ENCODE measurements at regions not wholly inside any gene's neighbourhood (a gene's known extent, or its start where the extent isn't known, plus 50 kb on each side); places are given as distances from the start of the nearest gene placed in this dataset.

DNA sequence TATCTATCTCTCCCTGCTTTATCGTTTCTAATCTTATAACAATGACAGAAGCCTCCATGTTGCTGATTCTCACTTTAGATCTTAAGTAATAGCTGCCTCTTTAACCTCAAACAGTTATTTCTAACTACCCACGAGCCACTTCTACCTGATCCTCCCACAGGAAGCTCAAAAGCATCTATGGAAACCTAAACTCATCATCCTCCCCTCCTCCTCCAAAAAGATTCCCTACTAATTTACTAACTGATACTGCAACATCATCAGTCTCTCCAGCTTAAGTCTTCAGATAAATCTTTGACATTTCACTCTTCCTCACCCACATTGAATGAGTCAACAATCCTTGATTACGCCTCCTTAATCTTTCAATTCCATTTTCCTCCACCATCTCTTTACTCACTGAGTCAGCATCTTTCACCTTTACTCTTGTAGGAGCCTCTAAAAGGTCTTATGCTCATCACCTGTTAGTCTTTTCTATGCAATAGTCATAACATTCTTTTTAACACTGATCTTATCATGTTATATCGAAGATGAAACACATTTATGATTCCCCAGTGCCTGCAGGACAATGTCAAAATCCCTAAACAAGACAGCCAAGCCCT, 526.7 kb upstream of the CDH4 start:
- no peak for DNase-seq

DNA sequence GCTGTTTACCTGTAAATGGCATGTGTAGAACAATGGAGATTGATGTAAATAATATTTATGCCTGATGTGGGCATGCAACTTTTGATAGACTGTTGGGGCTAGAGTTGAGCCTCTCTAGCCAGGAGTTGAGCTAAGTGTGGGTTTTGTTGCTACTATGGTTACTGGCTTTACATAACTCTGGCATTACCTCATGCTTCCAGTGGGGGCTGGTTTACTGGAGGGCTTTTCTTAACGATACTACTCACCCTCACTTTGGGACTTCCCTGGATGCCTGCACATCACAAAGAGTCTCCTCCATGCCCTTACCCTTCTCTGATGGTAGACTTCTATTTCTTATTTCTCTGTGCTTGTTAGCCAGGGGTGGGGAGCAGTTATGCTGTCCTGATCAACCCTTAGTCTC, 524.6 kb upstream of the CDH4 start:
- DNase-seq = no peak

DNA sequence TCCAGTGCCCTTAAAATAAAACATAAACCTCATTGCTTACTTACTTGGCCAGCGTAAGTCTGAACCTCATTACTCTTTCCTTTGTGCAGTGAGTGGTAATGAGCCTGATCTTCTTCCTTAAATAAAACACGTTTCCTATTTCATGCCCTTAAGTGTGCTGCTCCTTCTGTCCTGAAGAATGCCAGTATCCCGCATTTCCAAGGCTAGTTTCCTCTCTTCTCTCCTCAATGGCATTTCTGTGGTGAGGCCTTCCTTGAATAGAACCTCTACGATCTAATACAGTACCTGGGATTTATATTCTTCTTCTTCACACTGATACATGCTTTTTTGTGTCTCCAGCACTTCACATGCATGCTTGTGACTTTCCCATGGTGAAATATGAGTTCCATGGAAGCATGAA, 523.4 kb upstream of the CDH4 start:
- DNase-seq = no peak

DNA sequence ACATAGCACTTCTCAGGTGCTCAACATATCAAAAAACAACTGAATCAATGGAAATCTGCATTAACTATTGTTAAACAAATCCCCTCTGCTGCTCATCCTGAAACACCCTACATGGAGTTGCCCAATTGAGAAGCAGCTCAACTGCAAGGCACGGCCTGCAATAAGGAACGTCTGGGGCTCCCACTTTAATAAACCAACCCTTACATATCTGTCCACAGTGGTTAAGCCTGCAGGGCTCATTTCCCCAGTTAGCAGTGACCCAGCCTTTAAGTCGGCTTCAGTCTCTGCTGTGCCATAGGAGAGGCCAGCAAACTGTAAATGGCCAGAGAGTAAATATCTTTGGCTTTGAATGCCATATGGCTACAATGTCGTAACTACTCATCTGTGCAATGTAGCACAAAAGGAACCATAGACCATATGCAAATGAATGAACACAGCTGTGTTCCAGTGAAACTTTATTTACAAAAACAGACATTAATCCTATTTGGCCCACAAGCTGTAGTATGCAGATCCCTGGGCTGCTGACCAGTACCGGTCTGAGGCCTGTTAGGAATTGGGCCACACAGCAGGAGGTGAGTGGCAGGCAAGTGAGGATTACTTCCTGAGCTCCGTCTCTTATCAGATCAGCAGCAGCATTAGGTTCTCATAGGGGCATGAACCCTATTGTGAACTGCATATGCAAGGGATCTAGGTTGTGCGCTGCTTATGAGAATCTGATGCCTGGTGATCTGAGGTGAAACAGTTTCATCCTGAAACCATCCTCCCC, 522.7 kb upstream of the CDH4 start:
- no peak for DNase-seq

DNA sequence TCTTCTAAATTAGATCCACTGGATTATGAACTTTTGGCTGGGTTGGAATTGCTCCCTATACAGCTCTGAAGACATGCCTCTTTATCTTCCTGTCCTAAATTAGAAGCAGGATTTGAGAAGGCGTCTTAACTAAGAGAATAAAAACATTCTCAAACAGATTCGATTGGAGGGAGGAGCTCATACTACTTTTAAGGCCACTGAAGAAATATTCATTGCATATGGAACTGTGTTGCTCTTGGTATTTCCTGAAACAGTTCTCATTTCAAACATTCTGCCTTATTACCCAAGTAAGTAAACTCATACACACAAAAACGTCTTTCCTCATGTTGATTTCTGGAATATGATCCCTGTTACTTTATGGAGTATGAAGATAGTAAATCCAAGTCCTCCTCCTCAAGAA, 519.7 kb upstream of the CDH4 start:
- no peak for DNase-seq

DNA sequence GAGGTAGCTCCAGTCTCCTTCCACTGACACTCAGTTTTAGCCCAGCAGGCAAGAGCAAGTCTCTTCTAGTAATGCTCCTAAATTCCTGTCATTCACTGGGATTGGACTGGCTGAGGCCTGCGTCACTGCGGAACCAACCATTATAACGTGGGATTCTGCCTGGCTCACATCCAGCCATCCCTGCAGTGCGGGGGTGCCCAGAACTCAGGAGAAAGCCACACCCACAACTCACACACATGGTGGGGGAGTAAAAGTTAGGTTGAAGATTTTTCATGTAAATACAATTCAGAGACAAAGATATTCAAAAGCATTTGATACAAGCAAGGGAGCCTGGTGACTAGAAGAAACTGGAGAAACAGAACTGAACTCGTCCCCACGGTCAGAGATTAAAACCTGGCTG, 504.0 kb upstream of the CDH4 start:
- no peak for DNase-seq

DNA sequence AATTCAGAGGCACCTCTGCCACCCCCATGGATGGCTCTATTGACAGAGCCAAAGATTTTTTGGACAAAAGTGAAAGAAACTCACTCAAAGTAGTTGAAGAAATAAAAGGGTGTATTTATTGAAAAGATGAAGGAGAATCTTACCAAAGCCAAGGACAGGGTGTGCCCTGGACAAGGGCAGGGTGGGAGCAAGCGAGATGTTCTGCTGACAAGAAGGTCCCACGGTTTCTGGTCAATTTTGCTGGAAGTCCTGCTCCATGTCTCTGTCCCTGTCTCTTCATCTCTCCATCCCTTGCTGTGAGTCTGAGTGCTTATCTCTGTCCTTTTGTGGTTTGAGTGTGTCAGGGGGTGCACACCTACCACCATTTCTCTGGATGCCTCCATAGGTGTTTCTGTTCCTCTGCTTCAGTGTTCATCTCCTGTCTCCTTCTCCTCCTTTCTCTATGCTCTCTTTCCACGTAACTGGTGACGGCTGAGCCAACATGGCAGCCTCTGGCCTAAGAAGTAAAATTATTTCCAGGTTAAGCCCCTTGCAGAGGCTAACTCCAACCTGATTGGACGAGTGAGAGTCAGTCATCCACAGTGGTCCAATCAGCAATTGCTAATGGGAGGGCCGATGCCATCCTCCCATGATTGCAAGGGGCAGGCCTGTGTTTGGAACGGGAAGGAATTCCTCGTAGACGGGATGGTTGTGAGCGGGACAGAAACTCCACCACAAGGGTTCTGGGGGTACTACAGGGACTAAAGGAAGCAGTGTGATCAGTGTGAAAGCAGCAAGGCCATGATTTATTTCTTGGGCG, 502.1 kb upstream of the CDH4 start:
- DNase-seq = no peak

DNA sequence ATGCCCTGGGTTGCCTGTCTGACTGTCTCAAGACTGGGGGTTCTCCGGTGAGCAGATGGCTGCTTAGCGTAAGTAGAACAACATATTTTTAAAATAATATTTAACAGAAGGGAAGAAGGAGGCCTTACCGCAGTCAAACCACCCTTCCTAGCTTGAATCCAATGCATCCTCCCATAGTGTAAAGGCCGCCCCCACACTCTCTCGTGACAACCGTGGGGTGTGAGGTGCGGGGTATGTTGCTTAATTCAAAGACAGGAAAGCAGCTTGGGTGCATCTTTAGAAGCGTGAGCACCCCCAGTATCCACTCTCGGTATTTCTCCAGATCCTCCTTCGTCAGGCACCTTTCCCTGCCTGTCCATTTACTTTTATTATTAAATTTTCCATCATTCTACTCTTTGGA, 501.2 kb upstream of the CDH4 start:
- DNase-seq = no peak

DNA sequence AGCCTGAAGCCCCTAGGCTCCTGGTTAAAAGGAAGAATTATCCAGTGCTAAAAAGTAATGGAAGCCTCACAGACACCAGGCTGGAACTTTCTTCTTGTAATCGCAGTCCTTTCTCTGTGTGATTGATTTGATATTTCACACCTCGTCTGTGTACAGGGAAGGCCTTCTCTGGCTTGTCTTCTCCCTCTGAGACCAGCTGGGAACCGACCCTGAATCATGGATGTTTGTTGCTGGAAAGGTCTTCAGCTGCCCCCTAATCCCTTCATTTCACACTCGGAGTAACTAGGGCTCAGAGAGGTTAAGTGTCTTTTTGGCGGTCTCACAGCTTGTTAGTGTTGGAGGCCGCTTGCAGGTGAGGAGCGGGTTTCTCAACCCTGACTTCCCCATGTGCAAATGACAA, 500.2 kb upstream of the CDH4 start:
- DNase-seq = no peak

DNA sequence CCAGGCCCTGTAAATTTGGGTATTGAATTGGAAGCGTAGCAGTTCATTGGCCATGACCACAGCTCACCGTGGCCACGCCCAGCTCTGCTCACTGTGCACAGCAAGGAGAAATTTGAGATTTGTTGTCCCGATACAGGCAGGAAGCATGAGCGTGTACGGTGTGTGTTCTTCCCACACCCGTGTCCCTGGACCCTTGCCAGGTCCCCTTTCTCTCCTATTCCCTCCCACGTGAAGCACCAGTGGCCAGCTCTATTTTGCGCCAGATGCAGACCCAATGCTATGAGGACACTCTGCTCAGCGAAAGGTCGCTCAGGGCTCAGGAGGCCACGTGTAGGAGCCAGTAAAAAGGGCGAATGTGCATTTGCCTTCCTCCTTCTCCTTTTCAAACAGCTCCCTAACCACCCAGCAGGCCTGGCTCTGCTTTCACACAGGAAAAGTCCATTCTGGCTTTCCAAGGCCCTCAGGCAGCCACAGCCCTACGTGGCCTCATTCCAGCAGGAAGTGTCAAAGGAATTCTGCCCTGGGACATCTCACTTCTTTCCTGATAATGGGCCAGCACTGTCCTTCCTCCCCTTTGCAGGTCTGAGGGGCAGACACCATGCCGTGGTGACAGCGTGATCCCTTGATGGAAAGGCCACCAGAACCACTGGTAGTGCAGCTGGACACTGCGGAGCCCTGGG, 499.2 kb upstream of the CDH4 start:
- DNase-seq = no peak

DNA sequence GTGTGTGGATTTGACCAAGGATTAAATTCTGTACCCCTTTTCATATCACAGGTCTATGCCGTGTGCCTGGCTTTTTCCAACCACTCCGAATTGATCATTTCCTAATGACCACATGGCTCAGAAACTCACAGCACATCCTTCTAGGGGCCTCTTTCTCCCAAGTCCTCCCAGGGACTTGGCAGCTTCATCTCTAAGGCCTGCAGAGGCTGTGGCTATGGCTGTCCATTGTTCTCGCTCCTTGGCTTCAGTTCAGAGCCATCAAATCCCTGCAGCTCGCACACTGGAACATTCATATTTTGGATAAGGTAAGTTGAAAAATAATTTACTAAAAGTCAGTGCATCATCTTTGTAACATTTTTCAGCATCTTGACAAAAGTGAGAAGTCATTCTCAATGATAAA, 497.2 kb upstream of the CDH4 start:
- no peak for DNase-seq

DNA sequence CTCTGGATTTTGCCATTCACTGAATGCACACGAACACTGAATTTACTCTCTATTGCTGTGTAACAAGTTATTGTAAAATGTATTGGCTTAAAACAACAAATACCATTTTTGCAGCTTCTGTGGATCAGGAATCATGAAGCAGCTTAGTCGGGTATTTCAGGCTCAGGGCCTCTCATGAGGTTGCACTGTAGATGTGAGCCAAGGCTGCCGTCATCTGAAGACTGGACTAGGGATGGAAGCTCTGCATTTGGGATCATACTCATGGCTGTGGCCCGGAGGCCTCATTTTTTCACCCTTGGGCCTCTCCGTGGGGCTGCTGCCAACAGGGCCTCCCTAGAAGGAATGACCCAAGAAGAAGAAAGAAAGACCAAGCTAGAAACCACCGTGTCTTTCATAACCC, 492.4 kb upstream of the CDH4 start:
- no peak for DNase-seq

DNA sequence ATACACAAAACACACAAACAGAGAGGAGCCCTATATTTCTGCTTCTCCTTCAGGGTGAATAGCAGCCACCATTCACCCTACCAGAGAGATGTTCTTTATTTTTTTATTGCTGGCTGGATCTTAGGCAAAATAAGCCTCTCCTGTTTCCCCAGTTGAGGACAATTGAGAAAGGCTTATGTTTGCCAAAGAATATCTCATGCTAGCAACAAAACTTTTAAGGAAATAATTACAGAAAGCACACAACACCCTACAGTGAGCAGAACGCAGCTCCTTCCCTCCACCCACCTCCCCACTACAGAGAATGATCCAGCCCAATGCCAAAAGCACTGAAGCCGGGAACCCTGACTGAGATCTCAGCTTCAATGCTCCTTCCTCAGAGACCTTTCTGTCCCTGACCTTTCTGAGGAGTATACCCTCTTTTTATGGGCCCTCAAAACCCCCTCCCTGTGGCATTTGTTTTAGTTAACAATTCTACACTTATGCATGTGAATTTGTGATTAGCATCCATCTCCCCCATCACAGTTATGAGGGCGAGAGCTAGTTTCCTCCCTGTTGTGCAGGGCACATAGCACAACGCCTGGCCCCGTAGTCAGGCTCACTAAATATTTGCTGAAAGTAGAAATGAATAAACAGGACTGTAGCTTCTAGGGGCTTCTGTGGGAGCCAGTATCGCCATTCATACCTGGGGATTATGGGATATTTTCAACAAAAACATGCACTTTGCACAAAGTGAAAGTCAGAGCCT, 491.6 kb upstream of the CDH4 start:
- DNase-seq = no peak

DNA sequence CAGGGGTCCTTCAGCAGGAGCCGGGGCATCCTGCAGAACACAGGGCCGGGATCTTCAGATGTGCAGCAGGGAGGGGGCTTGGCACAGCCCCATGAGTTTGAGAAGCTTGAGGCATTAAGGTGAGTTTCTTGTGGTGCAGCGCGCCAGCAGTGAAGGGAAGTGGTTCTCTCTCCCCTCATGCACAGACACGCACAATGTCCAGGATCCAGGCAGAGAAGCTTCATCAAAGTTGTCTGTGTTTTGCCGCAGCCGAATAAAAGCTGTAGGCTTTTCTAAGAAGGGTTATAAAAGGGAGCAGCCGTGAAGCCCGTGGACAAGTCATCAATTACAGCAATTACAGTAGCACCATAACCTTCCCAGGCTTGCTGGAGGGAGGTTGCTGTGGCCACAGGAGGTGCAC, 491.0 kb upstream of the CDH4 start:
- no peak for DNase-seq

DNA sequence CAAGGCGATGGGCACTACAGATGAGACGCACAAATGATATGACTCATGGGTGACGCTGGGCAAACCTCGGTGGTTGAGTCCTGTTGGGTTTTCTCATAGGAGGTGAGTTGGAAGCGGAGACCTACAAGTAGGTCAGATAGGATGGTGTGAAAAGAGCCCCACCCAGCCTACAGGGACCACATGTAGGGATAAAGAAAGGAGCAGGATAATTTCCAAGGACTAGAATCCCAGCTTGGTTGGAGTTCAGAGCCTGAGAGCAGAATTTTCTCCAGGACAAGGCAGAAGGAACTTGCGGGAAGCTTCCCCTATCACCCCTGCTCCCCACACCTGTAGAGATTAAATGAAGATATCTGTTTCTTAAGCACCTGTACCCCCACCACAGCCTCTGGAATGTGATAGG, 489.7 kb upstream of the CDH4 start:
- no peak for DNase-seq

DNA sequence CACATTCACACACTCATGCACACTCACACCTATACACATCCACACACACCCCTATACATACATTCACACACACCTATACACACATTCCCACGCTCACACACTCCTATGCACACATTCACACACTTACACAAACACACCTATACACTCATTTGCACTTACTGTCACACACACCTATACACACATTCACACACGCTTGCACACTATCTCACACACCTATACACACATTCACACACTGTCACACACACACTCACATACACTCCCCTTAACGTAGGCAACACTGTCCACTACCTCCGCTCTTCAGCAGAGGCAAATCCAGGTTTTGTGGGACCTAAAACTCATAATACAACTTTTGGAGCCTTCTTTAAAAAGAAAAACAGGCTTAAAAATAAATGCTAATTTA, 487.7 kb upstream of the CDH4 start:
- no peak for DNase-seq

DNA sequence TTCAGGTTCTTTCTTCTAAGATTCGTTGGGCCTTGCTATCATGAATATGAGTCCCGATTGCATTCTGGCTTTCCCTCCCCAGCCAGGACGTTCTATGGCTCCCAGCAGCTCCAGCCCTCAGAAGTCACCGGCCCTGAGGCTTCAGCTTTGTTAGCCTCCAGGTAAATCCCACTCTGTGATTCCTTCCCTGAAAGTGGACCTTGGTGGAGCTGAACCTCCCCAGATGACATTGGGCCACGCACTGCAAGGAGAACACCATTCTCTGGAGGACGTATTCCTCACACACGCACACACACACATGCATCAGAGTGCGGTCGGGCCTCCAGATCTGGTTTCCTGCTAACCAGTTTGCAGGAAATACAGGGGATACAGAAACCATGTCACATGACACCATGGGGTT, 487.3 kb upstream of the CDH4 start:
- no peak for DNase-seq

DNA sequence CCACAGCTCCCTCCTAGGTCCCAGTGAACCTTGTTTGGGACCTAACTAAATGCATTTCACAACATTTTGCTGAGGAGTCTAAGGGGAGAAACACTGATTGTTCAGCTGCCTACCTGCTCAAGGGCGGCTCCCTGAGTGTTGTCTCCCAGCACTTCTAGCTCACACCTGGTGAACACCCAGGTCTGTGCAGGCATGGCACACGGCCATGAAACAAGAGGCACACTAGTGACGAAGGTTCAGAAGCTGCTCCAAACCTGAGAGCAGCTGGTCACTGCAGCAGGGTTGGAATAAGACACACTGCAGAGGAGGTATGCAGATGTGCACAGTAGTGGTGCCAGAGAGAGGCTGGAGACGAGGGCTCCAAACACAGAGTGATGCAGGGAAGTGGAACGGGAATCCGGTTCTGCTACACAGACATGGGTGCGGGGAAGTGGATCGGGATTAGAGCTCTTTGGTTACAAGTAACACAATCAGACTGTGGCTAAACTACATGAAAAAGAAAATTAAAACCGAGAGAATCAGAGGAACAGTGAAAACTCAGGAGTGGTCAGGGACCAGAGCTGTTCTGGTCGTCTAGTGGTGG, 486.1 kb upstream of the CDH4 start:
- DNase-seq = no peak

DNA sequence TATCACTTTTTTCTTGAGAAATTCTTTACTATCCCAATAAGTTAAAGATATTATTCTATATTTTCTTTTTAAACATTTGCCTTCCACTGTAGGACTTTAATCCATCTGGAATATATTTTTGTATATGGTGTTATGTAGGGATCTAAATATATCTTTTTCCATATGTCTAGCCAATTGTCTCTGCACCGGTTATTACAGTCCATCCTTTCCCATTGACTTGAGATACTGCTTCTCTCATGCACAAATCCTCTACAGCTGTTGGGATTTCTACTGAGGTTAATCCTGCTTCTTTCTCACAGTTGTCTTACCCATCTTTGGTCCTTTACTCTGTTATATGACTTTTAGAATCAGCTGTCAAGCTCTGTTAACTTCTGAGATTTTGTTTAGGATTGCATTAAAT, 483.8 kb upstream of the CDH4 start:
- no peak for DNase-seq

DNA sequence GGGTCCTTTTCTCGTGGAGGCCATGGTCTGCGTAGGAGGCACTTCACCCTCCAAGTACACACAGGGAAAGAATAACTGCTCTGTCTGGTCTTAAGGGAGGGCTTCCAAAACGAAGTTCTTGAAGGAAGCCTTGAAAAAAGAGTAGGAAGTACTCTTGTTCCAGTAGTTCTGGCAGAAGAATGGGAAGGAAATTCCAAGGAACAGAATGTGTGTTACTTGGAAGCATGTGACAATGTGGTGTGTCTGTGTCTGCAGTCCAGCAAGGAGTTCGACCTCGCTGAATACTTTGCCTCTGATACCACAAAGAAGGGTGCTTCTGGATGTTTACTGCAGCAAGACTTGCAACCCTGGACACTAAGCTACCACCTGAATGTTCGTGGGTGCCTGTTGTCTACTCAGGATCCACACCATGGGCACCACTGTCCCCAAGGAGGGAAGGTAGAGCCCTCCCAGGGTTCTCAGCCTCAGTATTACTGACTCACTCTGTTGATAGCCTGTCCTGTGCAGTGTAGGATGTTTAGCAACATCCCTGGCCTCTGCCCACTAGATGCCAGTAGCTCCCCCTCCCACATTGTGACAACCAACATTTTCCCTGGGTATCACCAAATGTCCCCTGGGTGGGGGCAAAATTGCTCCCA, 471.6 kb upstream of the CDH4 start:
- DNase-seq = no peak

DNA sequence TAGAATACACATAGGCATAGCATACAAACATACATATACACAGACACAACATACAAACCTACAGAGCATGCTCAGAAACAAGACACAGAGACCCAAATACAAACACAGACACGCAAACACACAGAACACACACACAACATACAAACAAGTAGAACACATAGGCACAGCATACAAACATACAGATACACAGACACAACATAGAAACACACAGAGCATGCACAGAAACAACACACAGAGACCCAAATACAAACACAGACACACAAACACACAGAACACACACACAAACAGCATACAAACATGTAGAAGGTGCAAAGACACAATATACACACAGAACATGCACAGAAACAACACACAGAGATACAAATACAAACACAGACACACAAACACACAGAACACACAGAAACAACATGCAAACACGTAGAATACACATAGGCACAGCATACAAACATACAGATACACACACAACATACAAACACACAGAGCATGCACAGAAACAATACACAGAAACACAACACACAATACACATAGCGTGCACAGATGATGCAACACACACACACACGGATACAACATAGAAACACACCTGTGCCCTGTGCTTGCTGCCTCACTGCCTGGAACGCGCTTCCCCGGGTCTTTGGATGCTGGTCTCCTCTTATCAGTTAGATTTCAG, 469.0 kb upstream of the CDH4 start:
- no peak for DNase-seq

DNA sequence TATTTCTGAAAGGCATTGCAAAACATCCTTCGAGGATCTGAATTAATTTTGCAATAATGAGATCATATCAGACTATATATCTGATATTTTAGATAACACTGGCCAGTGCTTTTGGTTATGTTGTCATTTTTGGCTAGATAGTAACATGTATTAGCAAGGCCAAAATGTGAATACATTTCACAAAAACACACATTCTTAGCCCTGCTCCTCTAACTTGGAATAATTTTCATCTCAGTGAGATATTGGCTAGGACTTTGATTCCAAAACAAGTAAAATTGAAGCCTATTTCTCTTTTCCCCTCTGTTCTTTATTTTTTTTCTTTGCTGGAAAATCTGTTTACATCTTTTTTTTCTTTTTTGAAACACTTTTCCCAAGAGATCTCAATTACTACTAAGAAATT, 466.8 kb upstream of the CDH4 start:
- no peak for DNase-seq

All from activated CD4-positive, alpha-beta T cell treated with anti-CD3 and anti-CD28 coated beads for 1 hour (primary cell).